Activated T-cell treated with anti-CD3 and anti-CD28 coated beads, Interleukin-2, amount 50 U/mL, for 48 hours (primary cell): ENCODE measurements at regions not wholly inside any gene's neighbourhood (a gene's known extent, or its start where the extent isn't known, plus 50 kb on each side); places are given as distances from the start of the nearest gene placed in this dataset.
"Not testable (repeated sequence)": the region's sequence is repeated elsewhere in the genome, so short reads cannot be mapped to it uniquely, and the experiment has no call there.

Experiments used
- DNase-seq, 2 experiments: peaks; one replicate each; pipeline ENCODE4 v3.0.0-alpha.2; 2020

DNA sequence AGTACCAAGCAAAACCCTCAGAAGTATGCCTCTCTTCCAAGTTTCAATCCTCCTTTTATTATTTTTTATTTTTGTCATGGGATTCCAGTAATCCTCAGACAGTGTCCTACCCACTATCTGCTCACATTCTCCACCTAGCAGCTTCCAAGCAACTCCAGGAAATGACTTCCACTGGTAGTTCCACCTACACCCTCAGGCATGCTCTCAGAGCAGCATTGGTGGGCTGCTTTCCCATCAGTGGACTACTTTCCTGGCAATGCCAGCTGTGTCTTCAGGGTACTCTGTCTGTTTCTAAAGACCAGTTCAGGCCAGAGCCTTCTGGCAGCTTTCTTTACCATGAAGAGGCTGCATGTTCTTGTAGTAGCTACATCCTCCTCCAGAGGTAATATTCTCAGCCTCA is 244.0 kb downstream of the HGF start:
- DNase-seq, result no peak

DNA sequence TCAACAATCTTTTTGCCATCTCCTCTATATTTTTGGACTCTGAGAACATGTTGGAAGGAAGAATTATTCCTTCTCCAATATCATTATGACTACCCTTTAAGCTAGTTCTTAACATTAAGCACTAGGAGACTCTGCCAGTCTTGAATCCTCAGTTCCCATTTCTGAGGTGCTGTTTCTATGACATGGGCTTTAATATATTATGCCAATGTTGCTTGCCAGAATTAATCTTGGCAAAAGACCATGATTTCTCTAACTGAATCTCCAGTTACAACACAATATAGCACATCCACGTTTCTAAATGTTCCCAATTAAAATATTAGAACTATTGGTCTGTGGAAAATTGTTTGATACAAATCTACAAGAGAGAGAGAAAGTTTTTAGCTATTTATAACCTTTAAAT is 250.0 kb downstream of the HGF start:
- no peak for DNase-seq

DNA sequence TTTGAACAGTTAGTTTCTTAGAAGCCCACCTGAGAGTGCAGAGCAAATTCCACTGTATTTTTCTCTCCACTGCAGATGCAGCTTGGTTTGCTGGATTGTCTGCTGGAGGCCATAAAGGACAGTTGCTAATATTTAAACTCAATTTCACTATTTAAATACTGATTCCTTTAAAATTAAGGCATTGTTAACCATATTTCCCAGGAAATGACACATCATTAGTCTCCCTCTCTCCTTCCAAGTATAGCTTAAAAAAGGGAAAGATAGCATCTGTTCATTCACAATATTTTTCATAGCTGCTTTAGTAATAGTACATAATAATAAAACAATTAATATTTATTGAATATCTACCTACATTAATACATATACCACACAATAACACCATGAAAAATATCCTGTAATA is 252.9 kb downstream of the HGF start:
- DNase-seq, result no peak

DNA sequence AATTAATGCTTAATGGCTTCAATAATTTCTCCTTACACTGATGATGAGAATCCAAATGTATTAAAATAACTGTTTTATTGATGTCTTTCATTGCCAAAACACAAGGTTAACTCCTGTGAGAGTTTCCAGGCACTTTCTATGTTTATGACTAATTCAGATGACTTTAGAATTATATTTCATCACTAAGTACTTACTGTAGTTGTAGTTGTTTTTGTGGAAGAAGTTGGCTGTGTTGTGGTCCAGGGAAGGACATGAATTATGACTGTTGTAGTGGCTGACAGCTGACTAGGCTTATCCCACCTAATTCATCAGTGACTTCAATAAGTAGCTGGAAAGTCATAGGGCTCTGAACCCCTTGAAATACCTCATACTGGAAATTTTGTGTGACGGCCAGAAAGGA is 254.8 kb downstream of the HGF start:
- no peak for DNase-seq

DNA sequence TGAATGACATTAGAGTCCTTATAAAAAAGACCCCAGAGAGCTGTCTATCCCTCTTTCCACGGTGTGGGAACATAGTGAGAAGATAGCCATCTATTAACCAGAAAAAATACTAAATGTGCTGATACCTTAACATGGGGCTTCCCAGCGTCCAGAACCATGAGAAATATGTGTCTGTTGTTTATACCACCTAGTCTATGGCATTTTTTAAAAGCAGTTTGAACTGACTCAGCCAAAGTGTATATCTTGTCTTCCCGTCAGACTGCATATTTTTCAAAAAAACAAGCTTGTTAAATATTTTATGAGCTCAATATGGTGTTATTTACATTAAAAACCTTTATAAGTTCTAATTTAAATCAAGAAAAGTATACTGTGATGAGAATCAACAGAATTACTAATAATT is 255.3 kb downstream of the HGF start:
- DNase-seq, result no peak

DNA sequence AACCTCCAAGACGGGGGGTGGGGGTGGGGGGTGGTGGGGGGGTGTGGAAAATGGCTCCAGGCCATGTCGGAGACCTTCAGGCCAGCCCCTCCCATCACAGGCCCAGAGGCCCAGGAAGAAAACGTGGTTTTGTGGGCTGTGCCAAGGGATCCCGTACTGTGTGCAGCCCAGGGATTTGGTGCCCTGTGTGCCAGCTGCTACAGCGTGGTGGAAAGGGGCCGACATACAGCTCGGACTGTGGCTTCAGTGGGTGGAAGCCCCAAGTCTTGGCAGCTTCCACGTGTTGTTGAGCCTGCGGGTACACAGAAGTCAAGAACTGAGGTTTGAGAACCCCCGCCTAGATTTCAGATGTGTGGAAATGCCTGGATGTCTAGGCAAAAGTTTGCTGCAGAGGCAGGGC is 259.7 kb downstream of the HGF start:
- DNase-seq, result no peak

DNA sequence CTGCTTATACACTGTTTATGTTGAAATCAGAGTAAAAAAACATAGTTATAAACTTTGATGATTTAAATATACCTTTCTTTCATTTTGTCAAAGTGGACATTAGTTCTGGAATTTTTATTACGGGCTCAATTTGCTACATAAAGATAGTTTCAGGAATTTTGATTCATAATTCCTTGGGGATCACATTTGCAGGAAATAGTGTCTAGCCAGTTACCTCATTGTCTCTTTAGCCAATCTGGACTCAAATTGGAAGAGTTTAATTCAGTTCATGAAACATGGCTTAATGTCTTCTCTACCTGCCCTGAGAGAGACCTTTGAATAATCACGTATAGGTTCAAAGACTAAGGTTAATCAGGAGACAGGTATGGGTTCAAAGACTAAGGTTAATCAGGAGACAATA is 262.6 kb downstream of the HGF start:
- DNase-seq, result no peak

DNA sequence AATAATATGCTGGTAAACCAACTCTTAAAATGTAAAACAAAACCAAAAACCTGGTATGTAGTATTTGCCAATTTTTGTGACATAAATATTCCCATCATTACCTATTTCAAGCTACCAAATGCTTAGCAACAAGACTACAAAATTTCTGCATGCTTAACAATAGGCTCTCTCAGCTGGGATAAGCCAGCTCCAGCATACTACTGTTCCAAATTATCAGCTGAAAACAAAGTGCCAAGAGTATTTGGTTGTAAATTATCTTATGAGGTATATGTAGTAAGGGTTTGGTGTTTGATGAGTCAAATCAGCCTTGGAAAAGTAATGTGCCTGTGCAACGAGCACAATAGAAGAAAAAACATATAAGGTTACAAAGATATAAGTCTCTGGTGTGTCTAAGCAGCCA is 263.2 kb downstream of the HGF start:
- no peak for DNase-seq

DNA sequence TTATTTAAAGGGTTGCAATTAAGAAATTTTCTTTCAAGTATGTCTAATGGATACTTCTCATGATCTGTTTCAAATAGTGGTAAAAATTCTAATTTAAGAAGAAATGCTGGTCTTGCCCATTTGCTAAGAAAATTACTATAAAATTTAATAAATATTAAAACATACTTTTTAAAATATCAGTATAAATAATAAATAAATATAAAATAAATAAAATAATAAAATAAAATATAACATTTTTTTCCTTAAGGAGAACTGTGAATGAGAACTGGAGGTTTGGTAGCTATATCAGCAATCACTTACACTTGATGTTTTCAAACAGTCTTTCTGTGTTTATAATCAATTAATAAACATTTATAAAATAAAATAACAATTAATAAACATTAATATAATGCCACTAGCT is 266.1 kb downstream of the HGF start:
- DNase-seq, result no peak

DNA sequence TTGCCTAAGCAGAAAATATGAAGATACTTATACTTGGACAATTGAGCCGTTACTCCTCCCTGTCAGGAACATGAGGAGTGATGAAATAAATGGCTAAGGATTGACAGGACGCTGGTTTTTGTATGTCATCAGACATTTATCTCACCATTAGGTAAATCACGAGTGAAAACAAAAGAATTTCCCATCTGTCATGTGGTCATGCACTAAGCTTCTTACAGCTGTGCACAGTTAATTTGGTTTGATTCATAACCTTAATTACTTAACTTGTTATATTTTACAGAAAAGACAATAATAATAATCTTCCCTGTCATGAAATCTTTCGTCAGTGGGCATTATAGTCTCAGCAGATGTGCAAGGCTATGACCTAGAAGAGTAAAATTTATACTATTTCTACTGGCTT is 266.5 kb downstream of the HGF start:
- DNase-seq, result no peak

DNA sequence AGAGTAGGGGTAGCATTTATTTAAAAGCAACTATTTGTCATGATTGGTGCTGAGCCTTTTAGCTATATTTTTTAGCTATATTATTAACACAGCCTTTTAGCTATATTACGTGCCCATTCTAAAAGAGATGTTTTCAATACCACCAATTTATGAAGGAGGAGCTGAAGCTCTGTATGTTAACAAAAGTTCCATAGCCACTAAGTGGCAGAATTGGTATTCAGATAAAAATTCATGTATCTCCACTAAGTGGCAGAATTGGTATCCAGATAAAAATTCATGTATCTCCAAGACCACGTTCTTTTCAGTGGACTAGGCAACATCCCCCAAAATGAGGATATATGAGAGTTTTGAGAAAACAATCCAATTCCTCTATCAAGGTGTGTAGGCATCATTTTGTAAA is 268.6 kb downstream of the HGF start:
- no peak for DNase-seq

DNA sequence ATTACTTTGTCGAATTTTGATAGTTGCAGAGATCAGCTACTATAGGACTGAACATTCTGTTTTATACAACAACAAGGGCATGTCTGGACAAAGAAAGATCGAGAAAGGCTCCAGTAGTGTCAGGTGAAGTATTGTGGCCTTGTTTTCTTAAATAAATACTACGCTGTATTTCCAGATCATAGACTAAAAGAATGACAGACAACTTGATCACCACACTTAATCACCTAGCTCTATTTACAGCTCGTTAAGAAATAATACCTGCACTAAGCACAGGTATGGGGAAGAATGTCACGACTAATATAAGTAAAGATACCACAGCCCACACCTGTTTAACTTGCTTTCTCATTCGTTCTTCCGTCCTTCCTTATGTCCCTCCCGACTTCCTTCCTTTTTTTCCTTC is 269.2 kb downstream of the HGF start:
- no peak for DNase-seq

DNA sequence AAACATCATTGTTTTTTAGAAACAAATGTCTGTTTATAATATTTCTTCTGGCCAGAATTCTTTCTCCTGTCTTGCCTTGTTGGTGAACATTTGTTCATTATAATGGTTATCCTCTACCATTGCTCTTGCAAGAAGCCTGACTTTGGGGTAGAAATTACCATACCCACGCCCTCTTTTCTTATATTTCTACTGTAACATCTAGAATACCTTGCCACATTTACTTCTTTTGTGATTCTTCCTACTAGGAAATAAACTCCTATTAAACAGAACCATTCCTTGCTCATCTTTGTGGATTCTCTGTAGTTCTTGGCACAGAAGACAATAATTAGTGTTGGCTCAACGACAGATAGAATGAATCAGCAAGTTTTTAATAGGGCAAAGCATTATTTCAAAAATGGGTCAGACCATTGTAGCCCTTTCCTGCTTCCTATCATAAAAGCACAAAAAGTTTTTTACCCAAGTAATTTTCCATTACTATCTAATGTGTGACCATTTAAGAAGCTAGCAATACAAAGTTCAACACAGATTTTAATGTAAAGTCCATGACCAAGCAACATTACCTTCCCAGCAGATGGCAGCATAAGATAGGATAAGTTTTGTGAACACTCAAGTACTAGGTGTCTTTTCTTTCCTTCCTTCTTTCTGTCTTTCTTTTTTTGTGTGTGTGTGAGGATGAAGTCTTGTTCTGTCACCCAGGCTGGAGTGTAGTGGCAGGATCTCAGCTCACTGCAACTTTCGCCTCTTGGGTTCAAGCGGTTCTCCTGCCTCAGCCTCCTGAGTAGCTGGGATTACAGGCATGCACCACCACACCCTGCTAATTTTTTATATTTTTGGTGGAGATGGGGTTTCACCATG is 270.4 kb downstream of the HGF start:
- no peak for DNase-seq

DNA sequence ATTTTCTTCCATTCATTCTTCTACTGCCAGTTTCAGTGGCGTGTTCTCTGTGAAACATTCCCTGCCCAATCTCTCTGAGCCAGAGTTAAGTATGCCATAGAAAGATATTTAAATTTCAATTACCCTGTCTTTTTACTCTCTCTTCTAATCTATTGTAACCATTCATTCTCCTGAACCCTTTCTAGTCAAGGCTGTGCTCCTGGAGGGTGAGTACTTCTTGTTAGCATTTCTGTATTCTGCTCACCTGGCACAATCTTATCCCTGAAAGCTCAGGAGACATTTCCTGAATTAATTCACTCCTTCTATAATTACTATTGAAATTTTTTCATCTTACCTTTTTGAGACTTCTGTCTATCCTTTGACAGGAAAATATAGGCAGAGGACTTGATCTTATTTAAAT is 271.7 kb downstream of the HGF start:
- DNase-seq, result no peak

DNA sequence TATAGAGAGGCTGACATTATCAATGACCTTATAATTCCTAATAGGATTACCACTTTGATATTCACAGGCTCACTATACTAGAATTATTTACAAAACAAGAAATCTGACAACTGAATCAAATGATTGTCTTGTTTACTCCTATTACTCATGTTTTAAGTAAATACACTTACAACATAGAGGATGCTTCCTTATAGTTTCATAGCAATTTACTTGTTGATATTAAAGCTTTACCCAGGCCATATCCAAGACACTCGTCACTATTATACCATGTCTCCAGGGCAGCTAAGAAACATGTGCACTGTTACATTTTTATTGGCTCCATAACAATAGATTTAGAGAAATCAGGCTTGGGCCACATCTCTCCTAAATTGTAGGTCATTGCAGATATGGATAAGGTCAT is 276.9 kb downstream of the HGF start:
- no peak for DNase-seq

DNA sequence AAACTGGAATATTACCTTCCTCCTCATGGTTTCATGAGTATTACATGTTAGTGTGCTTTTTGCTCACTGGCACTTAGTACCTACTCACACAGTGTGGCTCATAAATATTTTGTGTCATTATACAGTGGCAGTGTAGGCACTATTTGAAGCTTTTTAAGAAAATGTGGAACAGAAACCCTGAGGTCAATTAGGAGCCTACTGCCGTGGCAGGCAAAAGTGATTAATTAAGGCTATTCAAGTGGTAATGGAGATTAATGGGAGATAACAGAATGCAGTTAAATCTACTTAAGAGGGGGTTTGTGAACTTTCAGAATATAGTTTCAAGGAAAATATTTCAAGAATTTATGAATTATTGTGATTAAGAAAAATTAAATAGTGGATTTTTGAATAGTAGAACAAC is 277.6 kb downstream of the HGF start:
- DNase-seq, result no peak

DNA sequence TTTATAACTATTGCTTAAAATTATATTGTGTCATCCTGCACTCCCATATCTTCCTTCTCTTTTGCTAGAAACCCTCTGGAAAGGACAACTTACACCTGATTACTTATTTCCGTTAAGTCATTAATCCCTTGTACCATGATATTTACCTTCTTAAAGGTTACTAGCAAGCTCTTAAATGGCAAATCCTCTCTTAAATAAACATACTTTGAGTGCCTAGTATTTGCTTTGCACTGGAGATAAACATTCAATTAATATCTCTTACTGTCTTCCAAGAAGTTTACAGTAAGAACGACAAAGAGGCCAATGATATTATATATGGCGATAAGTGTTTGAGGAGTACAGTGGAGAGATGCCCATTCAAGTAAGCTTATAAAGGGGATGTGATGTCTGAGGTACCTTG is 278.3 kb downstream of the HGF start:
- no peak for DNase-seq

DNA sequence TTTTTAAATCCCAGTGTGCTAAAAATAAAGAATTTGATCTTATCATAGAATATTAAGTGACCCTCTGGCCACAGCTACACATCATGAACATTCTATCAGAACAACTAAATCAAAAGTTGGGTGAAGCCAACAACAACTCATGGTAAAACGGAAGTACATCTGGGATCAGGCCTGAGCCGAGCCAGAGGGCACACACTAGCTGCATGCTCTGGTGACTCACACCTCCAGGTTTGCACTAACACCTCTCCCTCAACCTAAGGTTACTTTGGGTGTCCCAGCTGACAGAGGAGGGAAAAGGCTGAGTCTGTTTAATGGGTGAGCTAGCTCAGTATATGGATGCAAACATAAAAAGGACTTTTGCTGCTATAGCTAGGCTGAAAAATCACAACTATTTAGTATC is 281.6 kb downstream of the HGF start:
- no peak for DNase-seq

DNA sequence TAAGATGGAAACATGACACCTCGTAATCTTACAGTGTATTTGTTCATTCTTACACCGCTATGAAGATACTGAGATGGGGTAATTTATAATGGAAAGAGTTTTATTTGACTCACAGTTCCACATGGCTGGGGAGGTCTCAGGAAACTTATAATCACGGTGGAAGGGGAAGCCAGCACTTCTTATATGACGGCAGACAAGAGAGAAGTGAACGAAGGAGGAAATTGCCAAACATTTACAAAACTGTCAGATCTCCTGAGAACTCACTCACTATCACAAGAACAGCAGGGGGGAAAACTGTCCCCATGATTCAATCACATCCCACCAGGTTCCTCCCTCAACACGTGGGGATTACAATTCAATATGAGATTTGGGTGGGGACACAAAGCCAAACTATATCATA is 282.3 kb downstream of the HGF start:
- no peak for DNase-seq

DNA sequence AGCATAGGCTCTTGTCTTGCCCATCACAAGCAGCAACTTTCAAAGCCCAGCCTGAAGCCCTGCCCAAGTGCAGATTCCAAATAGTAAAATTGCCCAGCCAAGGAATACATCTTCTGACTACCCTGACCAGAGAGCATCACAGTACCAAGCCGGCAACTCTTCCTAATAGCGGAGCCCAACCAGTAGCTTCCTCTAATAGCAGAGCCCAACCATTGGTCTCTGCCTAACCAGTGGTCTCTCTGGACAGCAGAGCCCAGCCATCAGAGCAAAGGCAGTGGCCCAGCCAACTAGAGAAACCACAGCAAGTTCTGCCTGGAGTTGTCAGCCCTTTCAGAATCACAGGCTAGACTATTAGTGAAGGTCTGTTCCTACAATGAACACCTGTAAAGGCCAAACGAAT is 285.6 kb downstream of the HGF start:
- no peak for DNase-seq

DNA sequence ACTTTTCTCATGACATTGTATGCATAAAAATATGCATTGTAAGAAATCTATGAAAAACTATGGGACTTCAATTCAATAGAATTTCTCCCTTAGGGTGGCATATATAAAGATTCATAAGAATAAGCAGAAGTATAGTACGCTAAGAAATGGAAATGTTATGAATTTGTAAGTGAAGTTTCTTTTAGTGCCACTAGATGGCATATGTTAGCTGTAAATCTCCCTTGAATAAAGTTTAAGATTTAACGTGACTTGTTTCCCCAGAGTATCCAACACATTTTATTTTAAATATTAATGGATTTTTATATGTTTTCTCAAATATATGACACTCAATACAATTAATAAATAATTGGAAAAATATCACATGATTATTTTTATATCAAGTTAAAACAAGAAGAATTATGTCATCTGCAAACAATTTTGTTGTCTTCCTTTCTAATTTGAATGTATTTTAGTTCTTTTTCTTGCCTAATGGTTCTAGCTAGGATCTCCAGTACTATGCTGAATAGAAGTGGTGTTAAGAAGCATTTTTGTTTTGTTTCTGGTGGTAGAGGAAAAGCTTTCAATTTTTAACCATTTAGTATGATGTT is 287.2 kb downstream of the HGF start:
- DNase-seq, result no peak

DNA sequence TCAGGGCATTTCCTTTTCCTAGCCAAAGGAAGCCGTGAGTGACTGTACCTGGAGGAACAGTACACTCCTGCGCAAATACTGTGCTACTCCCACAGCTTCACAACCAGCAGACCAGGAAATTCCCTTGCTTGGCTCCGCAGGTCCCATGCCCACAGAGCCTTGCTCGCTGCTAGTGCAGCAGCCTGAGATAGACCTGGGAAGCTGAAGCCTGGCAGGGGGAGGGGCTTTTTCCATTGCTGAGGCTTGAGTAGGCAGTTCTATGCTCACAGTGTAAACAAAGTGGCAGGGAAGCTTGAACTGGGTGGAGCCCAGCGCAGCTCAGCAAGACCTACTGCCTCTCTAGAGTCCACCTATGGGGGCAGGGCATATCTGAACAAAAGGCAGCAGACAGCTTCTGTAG is 291.2 kb downstream of the HGF start:
- no peak for DNase-seq

DNA sequence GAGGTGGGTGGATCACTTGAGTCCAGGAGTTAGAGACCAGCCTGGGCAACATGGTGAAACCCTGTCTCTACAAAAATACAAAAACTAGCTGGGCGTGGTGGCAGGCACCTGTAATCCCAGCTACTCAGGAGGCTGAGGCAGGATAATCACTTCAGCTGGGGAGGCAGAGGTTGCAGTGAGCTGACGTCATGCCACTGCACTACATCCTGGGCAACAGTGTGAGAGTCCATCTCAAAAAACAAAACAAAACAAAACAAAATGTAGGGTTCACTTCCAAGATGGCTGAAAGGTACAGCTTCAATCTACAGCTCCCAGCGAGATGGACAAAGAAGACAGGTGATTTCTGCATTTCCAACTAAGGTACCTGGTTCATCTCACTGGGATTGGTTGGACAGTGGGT is 291.6 kb downstream of the HGF start:
- not testable (repeated sequence) for DNase-seq

DNA sequence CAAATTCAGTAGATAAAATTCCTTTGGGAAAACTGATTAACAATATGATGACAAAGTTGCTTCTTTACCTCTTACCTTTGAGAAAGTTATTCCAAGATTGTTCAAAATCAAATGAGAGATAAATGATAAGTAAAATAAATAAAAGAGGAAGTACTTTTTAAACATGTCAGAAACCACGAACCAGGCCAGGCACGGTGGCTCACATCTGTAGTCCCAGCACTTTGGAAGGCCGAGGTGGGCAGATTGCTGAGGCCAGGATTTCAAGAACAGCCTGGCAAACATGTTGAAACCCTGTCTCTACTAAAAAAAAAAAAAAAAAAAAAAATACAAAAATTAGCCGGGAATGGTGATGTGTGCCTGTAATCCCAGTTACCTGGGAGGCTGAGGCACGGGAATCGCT is 296.6 kb downstream of the HGF start:
- no peak for DNase-seq

DNA sequence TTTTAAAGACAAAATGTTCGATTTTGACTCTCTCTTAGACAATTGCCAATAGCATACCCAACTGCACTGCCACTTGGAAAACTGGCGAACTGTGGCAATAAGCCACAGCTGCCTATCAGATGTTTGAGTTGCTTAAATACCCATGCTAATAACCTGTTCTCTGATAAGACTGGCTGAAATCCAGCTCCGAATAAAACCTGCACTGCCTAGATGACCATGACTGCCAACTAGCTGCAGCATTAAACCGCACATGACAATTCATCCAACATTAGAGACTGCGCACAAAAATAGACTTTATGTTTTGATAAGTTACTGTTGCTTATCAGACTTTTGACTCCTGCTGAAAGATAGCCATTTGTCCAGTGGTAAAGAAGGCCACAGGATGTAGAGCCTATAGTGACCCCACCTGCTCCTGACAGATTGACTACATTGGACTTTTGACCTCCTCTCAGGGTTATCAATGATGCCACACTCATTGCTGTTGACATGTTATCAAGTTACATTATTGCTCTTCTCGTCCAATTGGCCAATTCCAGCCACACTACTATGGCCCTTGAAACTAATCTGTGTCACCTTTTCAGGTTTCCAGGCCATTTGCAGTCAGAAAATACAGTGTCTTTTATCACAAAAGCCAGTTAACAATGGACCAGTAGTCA is 299.0 kb downstream of the HGF start:
- DNase-seq, result no peak
